Ascending aorta (tissue), 2 donors: ENCODE measurements at regions not wholly inside any gene's neighbourhood (a gene's known extent, or its start where the extent isn't known, plus 50 kb on each side); places are given as distances from the start of the nearest gene placed in this dataset.
A peak's percentile ranks its signal among the peaks of the same experiment; 100 is the strongest.

Experiments used
- DNase-seq, 2 donors: peaks; one replicate each; pipeline ENCODE4 v3.0.0-alpha.2; 2019; ENCODE audit warnings: low spot score in 2 of 2
- H3K27ac ChIP-seq, 2 donors: fragments of 200-600 bp; sonication (generic); one replicate each; pipeline ENCODE4 v1.5.1; 2016 to 2017; ENCODE audit warnings: mild to moderate bottlenecking in 1 of 2
- H3K27me3 ChIP-seq: fragments of 200-600 bp; sonication (generic); one replicate; pipeline ENCODE4 v1.5.1; 2017
- H3K36me3 ChIP-seq, 2 donors: fragments of 200-600 bp; sonication (generic); one replicate each; pipeline ENCODE4 v1.5.1; 2016
- H3K4me1 ChIP-seq, 2 donors: fragments of 200-600 bp; sonication (generic); one replicate each; pipeline ENCODE4 v1.5.1; 2016 to 2017; ENCODE audit warnings: mild to moderate bottlenecking in 1 of 2
- H3K4me3 ChIP-seq, 2 donors: fragments of 200-600 bp; sonication (generic); one replicate each; pipeline ENCODE4 v1.5.1; 2016 to 2017; ENCODE audit warnings: mild to moderate bottlenecking in 1 of 2
- H3K9me3 ChIP-seq, 2 donors: fragments of 200-600 bp; sonication (generic); one replicate each; pipeline ENCODE4 v1.5.1; 2016
- CTCF ChIP-seq, 3 experiments: fragments of 200-600 bp in 2 of 3; fragments of 450-650 bp in 1 of 3; sonication (generic) in 2 of 3; IDR thresholded peaks; one replicate each; pipeline ENCODE4 v1.5.1; 2016 to 2019; ENCODE audit warnings: antibody characterized with exemption in 3 of 3, mild to moderate bottlenecking in 1 of 3, moderate library complexity in 1 of 3
- intact Hi-C: fragments of 100-400 bp; cut with DNase I; formaldehyde crosslinking; loops from one replicate; pipeline ENCODE4 v1.15.1; 2023

- peak in 1 of 2 donors; percentile 70 for DNase-seq
- H3K4me3 ChIP-seq, result no peak overlapping the region
- H3K27me3 ChIP-seq, result no peaks in the 10 kb centered on the region
Measured at GRCh38 chr5:67315082-67315989, 118.7 kb upstream of the CD180 start.

DNA sequence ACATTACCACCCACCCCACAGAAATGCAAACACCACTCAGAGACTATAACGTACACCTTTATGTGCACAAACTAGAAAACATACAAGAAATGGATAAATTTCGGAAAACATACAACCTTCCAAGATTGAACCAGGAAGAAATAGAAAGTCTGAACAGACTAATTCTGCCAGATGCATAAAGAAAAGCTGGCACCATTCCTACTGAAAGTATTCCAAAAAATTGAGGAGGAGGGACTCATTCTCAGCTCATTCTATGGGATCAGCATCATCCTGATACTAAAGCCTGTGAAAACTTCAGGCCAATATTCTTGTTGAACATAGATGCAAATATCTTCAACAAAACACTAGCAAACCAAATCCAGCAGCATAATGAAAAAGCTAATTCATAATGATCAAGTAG is 115.1 kb upstream of the CD180 start:
- Histone ChIP-seq H3K4me1 (peaks cover 3 to 6% of the 10 kb centered on the region in 2 donors), H3K27ac (no peak overlapping the region), H3K9me3 (no peaks in the 10 kb centered on the region), H3K27me3 (no peaks in the 10 kb centered on the region), H3K4me3 (no peak overlapping the region), H3K36me3 (no peaks in the 10 kb centered on the region)
- TF ChIP-seq CTCF (IDR thresholded peaks at IDR 0.05), result no peak
- intact Hi-C loops, result no loop called here
- no peak for DNase-seq

More at GRCh38 chr5:67315082-67315989, 118.7 kb upstream of the CD180 start:
- intact Hi-C loops, result no loop called here
- peaks cover 3 to 6% of the 10 kb centered on the region in 2 donors for H3K4me1 ChIP-seq
- H3K27ac ChIP-seq, result peak overlapping the region; percentile 64 to 68
- TF ChIP-seq CTCF (IDR thresholded peaks at IDR 0.05), result no peak
- H3K9me3 ChIP-seq, result no peaks in the 10 kb centered on the region
- no peaks in the 10 kb centered on the region for H3K36me3 ChIP-seq

DNA sequence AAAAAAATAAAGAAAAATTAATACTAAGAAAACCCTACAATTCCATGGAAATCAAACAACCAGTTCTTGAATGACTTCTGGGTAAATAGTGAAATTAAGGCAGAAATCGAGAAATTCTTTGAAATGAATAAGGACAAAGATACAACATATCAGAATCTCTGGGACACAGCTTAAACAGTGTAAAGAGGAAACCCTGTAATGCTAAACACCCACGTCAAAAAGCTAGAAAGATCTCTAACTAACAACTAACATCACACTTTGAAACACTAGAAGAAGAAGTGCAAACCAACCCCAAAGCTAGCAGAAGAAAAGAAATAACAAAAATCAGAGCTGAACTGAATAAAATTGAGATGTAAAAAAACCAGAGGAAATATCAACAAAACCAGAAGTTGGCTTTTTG is 114.6 kb upstream of the CD180 start:
- H3K9me3 ChIP-seq, result no peaks in the 10 kb centered on the region
- H3K4me3 ChIP-seq, result no peak overlapping the region
- H3K27me3 ChIP-seq, result no peaks in the 10 kb centered on the region
- no peak for DNase-seq
- no peaks in the 10 kb centered on the region for H3K36me3 ChIP-seq
- peaks cover 3 to 9% of the 10 kb centered on the region in 2 donors for H3K4me1 ChIP-seq
- TF ChIP-seq CTCF (IDR thresholded peaks at IDR 0.05), result no peak
- intact Hi-C loops, result no loop called here
- no peak overlapping the region for H3K27ac ChIP-seq

DNA sequence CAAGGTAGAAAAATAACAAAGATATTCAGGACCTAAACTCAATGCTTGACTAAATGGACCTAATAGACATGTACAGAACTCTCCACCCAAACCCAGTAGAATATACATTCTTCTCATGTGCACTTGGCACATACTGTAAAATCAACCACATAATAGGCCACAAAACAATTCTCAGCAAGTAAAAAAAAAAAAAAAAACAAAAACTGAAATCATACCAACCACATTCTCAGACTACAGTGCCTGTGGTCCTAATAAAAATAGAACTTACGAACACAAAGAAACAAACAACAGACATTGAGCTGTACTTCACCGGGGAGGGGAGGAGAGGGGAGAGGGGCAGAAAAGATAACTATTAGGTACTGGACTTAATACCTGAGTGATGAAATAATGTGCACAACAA is 114.1 kb upstream of the CD180 start:
- H3K36me3 ChIP-seq, result no peaks in the 10 kb centered on the region
- H3K27me3 ChIP-seq, result no peaks in the 10 kb centered on the region
- no peak overlapping the region for H3K4me3 ChIP-seq
- TF ChIP-seq CTCF (IDR thresholded peaks at IDR 0.05), result no peak
- intact Hi-C loops, result no loop called here
- H3K4me1 ChIP-seq, result peaks cover 5 to 9% of the 10 kb centered on the region in 2 donors
- no peak overlapping the region for H3K27ac ChIP-seq
- no peaks in the 10 kb centered on the region for H3K9me3 ChIP-seq
- DNase-seq, result no peak

- no peak for TF ChIP-seq CTCF (IDR thresholded peaks at IDR 0.05)
Measured at GRCh38 chr5:67310169-67310568, 113.6 kb upstream of the CD180 start.

More at GRCh38 chr5:67310169-67310568, 113.6 kb upstream of the CD180 start:
- no peak for DNase-seq
- H3K9me3 ChIP-seq, result no peaks in the 10 kb centered on the region
- no peaks in the 10 kb centered on the region for H3K27me3 ChIP-seq
- H3K4me1 ChIP-seq, result peaks cover 11 to 14% of the 10 kb centered on the region in 2 donors
- intact Hi-C loops, result no loop called here
- no peak overlapping the region for H3K27ac ChIP-seq
- no peak overlapping the region for H3K4me3 ChIP-seq
- H3K36me3 ChIP-seq, result no peaks in the 10 kb centered on the region
